GM19035 (cell line): ENCODE measurements at regions not wholly inside any gene's neighbourhood (a gene's known extent, or its start where the extent isn't known, plus 50 kb on each side); places are given as distances from the start of the nearest gene placed in this dataset.
A peak's percentile ranks its signal among the peaks of the same experiment; 100 is the strongest.

Experiments used
- ATAC-seq: cut with Tn5 transposase; IDR thresholded peaks from one replicate; pipeline ENCODE4 v1.9.1; 2021; ENCODE audit not compliant: unreplicated experiment

DNA sequence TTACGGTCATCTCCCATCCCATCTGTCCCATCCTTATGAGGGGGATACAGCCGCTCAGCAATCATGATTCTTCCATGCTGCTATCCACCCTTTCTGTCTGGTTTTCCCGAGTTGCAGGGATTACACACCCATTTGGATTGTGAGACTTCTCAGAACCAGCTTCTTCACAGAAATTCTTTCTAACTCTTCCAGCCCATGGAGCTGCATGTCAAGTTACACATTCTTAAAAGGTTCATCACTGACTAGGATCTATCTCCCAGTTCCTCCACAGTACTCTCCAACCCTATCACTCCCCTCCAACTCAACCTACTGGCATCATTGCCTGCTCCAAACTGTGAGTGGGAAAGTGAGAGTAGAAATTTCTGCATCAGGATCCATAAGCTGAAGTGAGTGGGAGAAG lies 558.2 kb upstream of the TNP1 start:
- ATAC-seq: no peak

DNA sequence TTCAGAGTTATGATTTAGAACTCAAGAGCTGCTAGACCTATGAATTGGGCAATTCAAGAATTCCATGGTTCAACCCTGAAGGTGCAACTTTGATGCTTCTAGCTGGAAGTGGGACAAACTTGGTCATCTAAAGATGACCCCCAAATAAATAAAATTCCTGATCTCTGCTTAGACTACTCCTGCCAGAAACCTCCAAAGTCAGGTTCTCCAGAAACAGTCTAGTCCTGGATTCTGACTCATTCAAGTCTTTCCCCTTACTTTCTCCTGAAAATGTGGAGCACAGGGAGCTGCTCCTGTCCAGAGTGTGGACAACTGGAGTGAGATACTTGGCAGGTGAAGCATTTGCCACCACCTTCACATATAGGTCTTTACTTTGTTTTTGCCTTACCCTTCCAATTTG lies 557.7 kb upstream of the TNP1 start:
- no peak for ATAC-seq

DNA sequence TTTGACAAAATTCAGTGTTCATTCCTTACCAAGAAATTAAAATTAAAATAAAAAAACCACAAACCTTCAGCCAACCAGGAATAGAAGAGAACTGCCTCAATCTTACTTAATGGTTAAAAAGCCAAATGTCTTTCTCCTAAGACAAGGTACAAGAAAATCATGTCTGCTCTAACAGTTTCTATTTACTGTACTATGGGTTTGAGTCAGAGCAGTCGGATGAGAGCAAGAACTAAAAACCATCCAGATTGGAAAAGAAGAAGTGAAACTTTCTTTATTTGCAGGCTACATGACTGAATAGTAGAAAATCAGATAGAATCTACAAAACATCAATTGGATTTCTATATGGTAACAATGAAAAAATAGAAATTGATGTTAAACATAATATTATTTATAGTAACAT lies 555.5 kb upstream of the TNP1 start:
- ATAC-seq: peak; percentile 82

DNA sequence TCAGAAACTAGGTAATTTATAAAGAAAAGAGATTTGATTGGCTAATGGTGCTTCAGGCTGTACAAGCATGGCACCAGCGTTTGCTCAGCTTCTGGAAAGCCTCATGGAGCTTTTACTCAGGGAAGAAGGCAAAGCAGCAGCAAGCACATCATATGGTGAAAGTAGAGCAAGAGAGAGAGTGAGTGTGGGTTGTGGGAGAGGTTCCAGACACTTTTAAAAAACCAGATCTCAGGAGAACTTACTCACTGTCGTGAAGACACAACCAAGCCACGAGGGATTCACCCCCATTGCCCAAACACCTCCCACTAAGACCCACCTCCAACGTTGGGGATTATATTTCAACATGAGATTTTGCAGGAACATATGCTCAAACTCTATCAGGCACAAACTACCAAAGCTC lies 554.6 kb upstream of the TNP1 start:
- no peak for ATAC-seq

DNA sequence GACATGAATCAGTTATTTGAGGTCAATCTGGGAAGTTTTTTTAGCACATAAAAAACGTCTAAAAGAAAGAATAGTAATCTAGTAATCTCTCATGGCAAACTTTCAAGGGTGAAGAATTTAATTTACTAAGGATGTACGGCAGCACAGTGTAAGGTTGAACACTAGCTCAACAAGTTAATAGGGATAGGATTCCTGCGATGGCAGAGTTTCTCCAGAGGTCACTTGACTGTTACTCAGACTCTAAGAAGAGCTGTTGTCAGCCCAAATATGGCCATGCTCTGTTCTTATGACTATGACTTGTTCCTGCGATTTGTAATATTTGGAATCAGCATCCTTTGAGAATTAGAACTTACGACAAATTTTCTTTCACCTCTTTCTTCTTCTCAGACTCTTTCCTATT lies 553.3 kb upstream of the TNP1 start:
- no peak for ATAC-seq

DNA sequence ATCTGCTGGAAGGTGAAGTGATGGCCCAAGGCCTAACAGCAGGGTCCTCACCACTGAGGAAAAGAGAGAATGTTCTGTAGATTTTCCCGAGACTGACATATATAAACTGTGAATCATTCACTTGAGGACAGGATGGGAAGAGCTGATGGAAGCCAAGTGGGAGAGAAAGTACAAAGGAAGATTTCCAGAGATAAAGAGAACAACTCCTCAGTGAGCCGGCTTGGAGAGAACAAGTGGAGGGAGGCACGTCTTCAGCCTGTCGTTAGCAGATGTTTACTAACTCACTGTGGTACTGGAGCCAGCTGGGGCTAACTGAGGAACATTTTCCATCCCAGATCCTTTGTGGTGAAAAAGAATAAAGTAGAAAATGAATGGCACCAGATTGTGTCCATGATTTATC lies 552.9 kb upstream of the TNP1 start:
- ATAC-seq: no peak

DNA sequence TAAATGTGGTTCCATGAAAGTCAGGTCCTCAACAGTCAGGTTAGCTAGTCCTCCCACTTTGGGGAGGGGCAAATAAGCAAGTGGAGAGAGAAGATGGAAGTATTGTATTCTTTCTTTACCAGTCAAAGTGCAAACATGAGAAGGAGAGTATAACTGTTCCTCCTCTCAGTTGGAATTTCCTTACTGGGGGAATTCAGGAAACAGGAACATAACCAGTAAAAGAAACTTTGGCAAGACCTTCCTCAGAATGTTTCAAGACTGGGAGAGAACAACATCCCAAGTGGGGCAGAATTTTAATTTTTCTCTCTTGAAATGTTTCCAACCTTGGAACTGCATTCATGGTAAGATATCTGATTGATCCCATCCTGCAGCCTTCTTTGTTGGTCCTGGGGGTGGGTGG lies 552.4 kb upstream of the TNP1 start:
- ATAC-seq: no peak

DNA sequence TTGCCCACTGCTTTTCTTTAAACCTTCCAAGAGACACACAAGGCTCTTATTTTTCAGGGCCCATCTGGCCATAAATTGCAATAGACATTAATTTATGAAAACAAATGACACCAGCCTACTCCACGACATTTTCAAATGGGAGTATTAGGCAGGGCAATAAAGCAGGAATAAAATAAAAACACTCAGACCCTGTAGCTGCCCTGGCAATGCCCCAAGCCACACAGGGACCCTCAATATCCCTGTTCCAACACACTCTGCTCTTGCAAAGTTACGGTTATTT lies 550.8 kb upstream of the TNP1 start:
- ATAC-seq: no peak

DNA sequence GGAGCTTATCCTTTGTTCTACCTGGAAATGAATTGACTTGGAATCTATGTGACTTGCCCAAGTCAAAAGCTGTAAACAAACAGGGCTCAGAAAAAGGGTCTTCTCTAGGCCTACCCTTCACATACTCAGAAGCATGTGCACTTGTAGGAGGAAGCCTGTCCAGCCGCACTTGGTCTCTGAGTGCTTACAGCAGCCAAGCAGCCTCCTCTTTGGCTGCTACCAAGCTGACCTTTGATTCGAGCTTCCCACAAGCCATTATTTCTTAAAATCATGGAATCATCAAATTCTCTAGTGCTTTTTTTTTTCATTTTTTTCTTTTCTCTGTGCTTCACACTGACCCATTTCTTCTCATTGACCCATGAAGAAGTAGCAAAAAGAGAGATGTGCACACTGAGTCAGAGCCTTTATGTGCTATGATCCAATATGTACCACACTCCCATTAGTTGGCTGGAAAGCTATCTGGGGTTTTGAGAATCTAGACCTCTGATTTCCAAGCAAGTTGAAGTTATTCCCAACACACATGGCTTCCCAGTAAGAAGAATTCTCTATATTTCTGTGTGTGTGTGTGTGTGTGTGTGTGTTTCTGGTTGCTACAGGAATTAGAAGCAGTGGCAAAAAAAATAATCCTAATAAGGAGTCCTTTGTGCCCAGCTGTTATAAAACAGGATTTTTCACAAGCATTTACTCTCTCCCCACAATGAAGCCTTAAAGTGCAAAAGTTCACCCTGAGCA lies 550.3 kb upstream of the TNP1 start:
- ATAC-seq: no peak

DNA sequence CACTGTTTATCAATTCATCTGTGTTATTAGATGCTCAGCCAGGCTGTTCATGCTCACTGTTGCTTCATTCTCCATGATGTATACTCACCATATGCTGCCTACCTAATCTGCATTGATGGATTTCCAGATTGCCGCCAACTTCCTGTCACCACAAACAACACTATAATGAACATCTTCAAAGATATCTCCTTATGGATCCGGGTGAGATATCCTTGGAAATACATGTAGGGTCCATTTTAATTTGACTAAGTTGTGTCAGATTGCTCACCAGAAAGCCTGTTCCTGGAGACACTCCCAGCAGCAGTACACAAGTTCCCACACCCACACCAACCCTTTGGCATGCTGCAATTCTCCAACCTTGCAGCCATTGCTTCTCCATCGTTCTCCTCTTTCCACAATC lies 547.5 kb upstream of the TNP1 start:
- ATAC-seq: no peak

DNA sequence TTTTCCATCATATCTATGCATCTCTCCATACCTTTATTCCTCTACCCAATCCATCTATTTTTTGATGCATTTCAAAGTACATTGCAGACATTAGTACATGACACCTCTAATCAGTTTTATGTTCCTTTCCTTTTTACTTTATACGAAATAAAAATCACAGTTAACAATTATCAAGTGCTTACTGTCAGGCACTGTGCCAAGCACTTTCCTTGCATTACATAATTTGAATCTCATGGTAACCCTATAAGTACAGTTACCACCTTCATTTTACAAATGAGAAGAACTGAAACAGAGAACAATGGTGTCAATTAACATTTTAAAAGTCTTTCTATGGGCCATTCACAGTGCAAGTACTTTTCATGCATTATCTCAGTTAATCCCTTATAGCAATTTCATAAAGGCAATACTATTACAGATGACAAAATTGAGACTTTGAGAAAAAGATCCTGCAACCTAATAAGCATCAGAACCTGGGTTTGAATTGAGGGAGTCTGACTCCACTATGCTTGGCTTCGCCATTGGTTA lies 544.4 kb upstream of the TNP1 start:
- no peak for ATAC-seq

DNA sequence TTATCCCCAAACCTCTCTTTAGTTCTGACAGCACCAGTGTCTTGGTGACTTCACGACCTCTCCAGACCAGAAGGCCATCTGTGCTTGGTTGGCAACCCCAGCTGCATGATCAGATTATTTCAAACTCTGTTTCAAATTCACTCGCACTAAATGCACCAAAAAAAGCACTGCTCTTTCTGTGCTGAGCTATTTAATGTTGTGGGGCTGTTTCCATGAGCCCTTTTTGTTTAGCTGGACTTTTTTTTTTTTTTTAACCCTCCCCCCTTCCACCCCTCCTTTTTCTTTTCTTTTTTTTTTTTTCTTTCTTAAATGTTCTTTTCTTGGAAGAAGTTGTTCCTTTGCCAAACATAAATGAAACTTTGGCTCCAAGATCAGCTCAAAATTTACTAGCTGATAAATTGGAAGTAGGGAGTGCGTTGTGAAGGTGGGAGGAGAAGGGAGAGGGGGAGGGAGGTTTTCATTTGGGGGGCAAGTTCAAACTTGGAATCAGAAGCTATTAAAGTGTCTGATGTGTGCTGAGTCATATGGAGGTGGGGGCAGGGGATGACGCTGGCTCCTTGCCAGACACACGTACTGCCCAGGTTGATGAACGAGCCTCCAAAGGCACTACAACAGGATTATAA lies 543.0 kb upstream of the TNP1 start:
- no peak for ATAC-seq

DNA sequence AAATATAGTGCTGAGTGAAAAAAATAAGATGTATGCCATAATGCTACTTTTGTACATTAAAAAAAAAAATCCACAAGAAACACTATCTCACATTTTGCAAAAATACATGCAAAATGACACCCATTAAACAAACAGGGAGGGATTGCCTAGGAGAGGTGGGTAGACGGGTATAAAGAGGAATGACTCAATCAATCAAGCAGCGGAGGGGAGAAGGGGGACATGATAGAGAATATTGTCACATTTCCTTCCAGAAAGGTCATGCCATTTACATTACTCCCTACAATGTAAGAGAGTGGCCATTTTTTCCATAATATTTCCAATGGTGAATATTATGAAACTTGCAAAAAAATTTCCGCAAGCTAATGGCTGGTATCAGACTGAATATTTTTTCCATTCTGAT lies 542.3 kb upstream of the TNP1 start:
- ATAC-seq: no peak

DNA sequence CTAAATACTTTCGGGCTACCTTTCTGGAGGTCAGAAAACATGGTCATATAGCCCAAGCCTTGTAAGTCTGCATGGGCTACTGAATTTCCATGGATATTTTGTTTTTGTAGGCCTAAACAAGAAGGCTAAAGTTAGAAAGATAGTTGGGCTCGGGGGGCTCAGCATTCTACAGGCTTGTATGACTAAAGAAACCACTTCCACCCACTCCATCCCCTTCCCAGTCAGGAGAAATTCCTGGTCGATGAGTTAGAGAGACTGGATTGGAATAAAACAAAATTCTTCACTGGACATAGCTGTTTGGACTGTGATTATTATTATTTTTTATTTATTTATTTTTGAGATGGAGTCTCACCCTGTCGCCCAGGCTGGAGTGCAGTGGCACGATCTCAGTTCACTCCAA lies 539.4 kb upstream of the TNP1 start:
- no peak for ATAC-seq

DNA sequence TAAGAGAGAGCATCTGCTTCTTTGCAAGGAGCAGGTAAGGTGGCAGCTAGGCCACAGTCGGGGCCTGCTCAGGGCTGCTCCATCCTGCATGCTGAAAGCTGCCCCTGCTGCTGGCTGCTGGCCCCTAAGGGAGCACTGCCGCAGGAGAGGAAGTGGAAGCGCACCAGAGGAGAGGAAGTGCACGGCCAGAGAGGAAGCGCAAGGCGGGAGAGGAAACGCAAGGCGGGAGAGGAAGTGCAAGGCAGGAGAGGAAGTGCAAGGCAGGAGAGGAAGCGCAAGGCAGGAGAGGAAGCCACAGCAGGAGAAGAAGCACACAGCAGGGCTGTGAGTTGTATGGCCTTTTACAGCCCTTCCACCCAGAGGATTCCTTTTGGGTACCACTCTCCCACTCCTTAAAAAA lies 539.0 kb upstream of the TNP1 start:
- ATAC-seq: no peak

DNA sequence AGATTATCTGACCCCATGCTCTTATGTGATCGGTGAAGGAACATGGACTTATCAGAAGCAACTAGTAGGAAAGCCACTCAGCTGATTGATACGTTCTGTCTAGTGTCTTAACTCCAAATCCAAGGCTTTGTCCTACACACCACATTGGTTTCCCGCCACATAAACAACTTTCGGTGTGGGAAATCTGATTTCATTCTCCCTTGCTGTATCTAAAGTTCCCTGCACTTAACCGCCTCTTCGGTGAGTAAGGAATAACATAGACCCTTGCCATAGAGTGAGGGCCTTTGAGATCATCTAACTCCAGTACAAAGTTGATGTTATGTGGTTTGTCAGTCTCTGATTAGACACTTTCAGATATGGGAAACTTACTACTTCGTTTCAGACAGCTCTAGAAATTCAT lies 538.2 kb upstream of the TNP1 start:
- ATAC-seq: no peak

DNA sequence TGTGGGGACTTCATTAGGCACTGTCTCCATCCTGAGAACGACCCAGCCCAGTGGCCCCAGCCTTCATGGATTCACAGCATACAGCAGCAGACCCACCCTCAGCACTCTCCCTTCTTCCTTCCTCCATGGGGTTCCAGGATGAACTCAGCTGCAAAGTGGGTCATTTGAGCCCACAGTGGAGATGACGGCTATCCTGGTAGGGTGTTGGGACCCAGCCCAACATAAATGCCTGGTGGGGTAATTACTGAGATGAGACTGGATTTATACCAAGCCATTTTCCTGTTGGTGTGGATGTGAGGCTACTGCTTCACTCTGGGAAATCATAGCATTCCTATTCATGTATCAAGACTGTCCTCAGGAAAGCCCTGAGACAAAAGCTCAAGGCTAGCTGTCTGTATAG lies 536.7 kb upstream of the TNP1 start:
- no peak for ATAC-seq

DNA sequence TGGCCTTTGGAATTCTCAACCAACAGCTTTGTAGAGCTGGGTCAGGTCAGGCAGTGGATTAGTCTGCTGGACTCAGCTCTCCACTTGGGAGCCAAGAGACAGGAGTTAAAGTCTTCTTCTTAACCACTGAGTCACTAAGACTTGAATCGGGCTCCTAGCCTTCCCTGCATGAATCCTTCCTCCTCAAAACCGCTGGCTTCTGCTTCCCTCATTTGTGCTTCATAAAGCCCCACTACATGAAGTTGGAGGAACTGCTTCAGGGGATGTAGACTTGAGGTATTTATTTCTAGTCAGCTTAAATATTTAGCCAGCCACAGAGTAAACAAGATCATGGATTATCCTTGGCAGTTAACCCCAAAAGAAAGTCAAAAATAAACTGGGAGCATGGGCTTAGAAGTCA lies 536.3 kb upstream of the TNP1 start:
- ATAC-seq: no peak

DNA sequence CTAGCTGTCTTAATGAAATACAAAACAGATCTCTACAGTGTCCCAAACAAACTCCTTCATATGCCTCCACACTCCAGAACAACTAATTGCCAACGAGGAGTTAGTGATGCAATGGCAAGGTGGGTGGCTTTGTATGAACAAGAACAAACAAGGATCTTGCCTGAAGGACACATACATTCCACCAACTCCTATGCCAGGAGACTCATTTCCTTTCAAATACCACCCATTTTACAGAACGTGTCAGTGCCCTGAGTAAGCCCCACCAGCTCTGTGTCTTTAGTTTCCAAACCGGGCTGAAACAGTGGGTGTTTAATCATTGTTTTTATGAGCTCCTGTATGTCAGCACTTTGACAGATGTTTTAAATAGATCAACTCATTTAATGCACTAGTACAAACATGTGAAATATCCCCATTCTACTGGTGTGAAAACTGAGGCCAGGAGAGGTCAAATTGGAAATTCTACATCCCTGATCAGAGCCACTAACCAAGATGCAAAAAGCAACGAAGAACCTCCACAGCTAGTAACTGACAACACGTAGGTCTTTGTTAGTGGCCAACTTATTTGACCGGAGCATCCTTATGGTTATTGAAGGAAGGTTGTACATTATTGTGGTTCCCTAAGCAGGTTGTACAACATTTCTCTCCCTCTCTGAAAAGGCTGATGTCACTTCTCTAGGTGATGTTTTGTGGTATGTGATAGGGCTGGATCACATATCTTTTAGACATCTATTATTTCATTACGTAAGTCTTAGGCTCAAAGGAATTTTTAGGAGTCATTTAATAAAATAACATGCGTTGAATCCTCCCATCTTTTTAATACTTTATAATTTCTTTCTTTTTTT lies 534.9 kb upstream of the TNP1 start:
- no peak for ATAC-seq

DNA sequence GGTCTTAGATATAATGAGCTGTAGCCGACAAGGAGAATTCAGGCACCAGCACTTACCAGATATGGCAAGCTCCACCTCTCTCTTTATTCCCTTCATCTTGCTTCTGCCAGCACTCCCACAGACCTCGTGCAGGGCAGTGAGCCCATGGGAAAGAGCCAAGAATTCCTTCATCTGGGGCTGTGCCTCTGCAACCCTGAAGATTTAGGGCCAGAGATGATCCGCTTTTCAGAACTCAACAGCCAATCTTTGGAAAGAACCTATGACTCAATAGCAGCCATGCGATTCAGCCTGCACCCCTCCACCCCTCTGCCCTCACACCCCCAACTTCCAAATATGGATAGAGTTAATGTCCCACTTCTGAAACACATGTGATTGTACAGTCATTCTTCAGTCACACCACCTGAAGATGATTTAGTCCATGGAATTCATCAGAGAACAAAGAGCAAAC lies 533.7 kb upstream of the TNP1 start:
- no peak for ATAC-seq

DNA sequence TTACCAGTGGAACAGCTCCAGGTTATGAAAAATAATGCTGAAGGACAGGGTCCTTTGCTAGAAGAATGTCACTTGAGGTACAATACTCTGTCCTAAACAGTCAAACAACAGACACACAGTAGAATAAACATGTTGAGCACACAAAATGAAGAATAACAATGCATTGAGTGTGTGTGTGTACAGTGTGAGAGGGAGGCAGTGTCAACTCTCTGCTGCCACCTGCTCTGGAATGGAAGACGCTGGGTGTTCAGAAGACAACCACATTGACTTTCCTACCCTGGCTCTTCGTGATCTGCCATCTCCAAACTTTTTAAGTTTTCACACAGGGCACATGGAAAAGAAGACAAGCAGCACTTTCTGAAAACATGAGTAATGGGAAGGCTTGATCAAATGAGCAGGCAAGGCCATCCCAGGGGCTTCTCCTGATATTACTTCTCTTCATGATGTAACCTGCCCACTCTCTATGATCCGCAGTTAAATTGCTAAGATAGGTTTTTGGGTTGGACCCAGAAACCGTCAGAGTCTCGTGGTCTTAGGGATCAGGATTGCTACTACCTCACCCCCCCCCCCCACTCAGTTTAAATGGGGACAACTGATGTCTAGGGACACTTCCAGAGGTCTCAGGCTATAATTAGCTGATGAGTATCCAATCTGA lies 533.2 kb upstream of the TNP1 start:
- no peak for ATAC-seq
